Stimulated activated CD8-positive, alpha-beta memory T cell treated with anti-CD3 and anti-CD28 coated beads, Interleukin-7, amount 100 ng/mL, for 4 hours (primary cell): ENCODE measurements at regions not wholly inside any gene's neighbourhood (a gene's known extent, or its start where the extent isn't known, plus 50 kb on each side); places are given as distances from the start of the nearest gene placed in this dataset.

Source experiments
- DNase-seq, 2 donors: peaks; one replicate each; pipeline ENCODE4 v3.0.0-alpha.2; 2020; ENCODE audit warnings: low read depth in 2 of 2

DNA sequence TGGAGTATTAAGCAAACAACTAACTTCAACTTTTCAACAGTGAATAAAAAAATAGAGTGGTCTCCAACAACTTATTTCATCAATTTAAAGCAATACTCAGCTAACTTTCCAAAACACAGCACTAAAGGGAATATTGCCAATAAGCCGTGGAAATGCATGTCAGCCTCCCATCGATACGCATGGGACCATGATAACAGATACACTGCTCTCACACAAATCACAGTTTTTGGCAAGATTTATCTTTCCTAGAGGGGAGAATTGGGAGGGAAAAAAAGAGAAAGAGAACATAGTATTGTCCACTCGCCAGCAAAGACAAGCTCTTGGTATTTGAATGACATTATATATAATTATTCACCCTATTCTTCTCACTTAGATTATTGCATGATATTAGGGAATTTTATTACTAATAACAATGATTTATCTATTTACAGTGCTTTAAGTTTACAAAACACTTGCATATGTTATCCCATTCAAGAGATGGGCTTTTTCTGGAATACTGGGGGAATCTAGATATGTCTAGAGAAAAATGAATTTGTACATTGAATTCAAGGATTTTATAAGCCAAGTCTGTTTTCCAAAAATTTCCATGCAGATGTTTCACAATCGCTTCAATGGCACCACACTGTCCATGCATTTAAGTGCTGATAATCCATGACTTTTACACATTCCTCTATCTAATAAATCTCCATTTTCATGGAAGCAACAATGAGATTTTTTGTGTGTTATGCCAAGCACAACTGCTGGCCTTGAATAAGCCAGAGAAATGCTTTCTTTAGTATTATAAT is 194.0 kb upstream of the MGMT start:
- DNase-seq: no peak

DNA sequence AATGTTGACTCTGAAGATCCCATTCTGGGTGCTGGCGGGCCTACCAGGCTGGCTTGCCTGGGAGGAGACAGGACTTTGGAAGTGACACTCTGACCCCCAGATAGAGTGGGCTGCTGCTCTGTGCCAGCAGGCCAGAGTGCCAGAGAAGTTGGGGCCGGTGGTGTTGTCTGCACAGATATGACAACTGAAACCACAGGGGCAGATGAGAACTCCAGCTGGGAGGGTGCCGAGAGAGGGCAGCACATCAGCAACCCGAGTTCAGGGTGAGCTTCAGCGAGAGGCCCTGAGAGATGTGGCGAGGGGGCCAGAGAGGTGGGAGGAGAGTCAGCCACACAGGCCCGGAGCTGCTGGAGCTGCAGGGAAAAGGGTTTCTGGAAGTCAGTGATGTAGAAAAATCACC is 193.2 kb upstream of the MGMT start:
- no peak for DNase-seq

- DNase-seq: no peak
Observed at GRCh38 chr10:129274748-129275474, 192.1 kb upstream of the MGMT start.

DNA sequence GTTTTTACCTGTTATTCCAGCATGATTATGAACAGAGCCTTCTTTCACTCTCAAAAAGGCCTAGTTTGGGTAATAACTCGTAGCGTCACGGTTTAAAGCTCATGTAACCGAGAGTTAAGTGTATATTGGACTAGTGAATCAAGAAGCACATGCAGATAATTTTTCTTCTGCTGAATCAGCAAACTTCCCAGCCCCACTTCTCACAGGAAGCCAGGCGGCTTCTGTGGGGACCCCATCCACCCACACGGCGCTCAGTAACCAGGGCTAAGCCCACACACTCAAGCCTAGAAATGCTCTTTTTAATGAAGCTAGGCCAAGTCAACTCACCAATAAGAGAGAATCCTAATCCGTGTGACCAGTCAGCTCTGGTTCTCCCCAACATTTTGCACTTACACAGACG is 191.2 kb upstream of the MGMT start:
- DNase-seq: no peak

DNA sequence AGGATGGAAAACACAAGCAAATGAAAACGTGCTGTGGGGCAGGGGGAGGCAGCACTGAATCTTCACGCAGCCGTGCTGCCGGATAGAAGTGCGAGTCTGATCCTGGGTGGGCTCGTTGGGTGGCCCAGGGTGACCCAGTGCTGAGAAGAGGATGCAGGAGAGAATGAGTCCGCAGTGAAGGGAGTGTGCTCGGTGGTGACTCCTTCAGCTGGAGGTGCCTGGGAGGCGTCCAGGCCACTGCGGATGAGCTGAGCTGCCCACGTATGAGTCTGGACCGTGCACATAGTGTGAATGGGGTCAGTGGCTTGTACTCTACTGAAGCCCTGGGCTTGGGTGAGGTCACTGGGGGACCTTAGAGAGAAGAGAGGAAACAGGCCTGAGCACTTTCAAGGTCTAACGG is 190.0 kb upstream of the MGMT start:
- DNase-seq: no peak

- DNase-seq: no peak
Observed at GRCh38 chr10:129277841-129278240, 189.2 kb upstream of the MGMT start.

DNA sequence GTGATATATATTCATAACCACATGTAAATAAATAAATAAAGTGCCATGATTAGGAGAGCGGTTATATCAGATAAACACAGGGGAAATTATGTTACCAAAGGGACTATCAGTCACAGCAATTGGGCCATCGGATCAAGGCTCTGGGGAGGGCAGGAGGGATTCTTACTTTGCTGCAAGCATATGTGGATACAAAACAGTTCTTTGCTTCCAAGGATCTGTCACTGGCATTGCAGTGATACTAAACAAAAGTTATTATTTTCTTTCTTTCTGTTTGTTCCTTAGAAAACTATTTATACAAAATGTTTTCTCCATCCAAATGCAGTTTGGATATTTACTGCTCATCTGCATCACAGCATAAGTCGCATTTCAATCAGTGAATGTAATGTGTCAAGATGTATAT is 188.4 kb upstream of the MGMT start:
- DNase-seq: no peak

- no peak for DNase-seq
Observed at GRCh38 chr10:129279446-129280154, 187.4 kb upstream of the MGMT start.

GRCh38 chr10:129280155-129280502 is 186.9 kb upstream of the MGMT start:
- DNase-seq: no peak

- no peak for DNase-seq
Observed at GRCh38 chr10:129280908-129281586, 186.0 kb upstream of the MGMT start.

DNA sequence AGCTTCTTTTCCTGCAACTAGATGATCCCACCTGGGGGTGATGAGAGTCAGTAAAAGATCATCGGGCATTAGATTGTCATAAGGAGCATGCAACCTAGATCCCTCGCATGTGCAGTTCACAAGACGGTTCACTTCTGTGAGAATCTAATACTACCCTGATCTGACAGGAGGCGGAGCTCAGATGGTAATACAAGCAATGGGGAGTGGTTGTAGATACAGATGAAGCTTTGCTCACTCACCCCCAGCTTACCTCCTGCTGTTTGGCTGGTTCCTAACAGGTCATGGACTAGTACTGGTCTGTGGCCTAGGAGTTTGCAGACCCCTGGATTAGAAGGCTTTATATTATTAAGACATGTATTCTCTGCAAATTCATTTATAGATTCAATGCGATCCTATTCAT is 181.6 kb upstream of the MGMT start:
- no peak for DNase-seq

DNA sequence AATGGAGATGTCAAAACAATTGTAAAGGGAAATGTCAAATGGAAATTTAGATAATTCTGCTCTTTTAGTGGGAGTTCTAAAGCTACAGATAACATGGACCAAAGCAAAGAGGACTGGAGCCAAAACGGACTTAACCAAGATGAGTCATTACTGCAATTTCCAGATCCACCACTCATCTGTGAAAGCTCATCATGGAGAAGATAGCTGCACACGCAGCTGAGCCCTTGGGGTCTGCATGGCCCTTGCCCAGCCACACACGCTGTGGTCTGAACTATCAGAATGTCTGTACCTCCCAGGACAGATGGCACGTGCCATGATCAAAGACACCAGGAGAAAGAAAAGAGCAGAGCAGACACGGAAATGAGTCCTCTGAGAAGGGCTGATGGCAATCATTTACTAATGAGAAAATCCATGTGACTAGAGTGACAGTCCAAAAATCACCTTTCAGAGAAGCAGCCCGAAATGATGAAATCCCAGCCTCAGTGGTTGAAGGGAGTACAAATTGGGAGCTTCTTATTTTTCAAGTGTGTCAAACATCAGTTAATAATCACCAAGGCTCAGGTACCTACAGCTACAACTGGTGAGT is 177.9 kb upstream of the MGMT start:
- no peak for DNase-seq

DNA sequence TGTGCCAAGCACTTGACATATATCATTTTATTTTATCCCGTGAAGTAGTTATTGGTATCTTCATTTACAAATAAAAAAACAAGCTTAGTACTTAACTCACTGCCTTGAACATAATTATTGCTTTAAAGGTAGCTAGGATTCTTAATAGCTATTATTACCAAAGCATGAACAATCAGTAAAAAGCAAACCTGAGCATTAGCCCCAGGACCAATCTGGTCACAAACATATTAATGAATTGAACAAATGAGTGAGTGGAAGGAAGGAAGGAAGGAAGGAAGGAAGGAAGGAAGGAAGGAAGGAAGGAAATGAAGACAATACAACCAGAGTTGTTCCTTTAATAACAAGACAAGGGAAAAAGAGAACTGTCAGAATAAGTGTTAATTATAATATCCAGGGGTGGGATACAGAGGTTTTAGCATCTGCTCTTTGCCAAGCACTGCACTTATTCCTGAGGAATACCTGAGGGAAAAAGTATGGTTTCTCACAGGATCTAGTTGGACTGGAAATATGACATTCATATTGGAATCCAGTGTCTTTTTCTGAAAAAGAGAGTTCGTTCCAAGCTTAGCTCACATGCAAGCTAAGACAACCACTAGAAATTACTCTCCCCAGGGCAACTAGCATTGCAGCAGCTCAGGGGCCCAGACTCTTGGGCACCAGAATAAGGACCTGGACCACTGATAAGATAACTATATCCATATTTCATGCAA is 172.9 kb upstream of the MGMT start:
- DNase-seq: no peak

- DNase-seq: no peak
Observed at GRCh38 chr10:129294944-129295343, 172.1 kb upstream of the MGMT start.

- DNase-seq: no peak
Observed at GRCh38 chr10:129305046-129305445, 162.0 kb upstream of the MGMT start.

DNA sequence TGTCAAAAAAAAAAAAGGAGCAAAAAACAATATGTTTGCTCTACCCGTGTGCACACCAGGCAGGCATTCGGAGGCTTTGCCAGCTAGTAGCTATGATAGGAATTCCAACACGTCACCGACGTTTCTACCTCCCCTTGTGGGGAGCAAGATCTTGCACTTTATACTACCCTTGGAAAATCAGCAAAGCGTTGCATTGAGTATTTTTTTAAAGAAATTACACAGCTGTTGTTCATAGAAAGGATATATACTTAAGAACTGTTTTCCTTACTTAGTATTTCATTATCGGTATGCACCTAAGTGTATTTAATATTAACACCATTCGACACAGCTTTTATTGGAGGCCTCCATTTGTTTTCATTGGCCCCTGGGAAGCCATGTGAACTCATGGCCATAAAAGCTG is 159.9 kb upstream of the MGMT start:
- DNase-seq: no peak

GRCh38 chr10:129308953-129309564 is 158.0 kb upstream of the MGMT start:
- no peak for DNase-seq

DNA sequence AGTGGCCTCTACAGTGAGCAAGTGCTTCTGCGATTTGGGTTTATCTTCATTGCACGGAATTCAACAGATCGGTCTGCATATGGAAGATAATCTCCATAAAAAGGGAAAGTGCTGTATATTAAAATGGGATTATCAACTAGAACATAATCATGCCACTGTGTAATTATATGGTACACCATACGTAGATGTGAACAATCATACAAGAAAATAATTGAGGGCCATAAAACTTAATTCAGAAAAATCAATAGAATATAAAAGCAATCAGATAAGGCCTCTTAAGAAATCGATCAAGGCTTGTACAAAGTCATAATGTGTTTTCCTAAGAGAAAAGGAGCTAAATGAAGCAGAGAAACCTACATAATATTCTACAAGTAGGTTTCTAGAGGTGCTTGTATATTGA is 157.5 kb upstream of the MGMT start:
- DNase-seq: no peak

DNA sequence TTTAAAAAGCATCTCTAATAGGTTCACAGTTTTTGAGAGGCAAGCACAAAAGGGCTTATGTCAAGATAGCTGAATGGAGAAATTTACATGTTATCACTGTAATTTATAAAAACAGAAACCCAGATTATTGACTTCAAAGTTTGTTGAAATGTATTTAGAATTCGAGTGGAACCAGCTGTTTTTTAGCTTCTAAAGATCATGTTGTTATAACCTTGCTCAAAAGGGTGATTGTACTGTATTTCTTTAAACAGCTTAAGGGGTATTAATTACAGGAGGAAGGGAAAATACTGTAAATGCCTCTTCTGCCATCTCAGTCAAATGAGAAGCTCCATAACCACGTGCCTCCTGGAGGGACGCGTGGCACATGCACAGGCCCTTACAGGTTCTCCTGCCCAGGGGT is 156.2 kb upstream of the MGMT start:
- no peak for DNase-seq

DNA sequence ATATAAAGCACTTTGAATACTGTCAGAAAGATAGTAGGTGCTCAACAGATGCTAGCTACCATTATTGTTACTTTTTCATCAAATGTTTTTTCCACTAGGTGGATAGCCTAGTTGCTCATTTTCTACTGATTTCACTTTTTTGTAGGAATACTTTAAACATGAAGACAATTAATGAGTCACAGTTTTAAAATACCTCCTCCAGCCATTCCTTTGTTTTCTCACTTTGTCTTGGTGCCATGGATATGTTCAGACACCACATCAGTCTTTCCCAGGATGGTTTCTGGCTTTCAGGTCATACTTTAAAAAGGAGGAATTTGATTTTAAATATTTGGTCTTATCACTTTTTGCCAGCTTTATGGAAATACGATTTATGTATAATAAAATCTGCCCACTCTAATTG is 147.1 kb upstream of the MGMT start:
- DNase-seq: no peak

- DNase-seq: no peak
Observed at GRCh38 chr10:129320340-129320739, 146.7 kb upstream of the MGMT start.
